Naive thymus-derived CD4-positive, alpha-beta T cell (primary cell): ENCODE measurements at regions not wholly inside any gene's neighbourhood (a gene's known extent, or its start where the extent isn't known, plus 50 kb on each side); places are given as distances from the start of the nearest gene placed in this dataset.
A peak's percentile ranks its signal among the peaks of the same experiment; 100 is the strongest.
"Not testable (repeated sequence)": the region's sequence is repeated elsewhere in the genome, so short reads cannot be mapped to it uniquely, and the experiment has no call there.

ENCODE experiments used
- ATAC-seq: fragments of 150-1000 bp; cut with Tn5 transposase; 2 replicates; pipeline ENCODE4 v1.10.0; 2021; ENCODE audit warnings: mild to moderate bottlenecking, moderate library complexity
- CTCF ChIA-PET: fragments of 350-600 bp; sonication (Branson Sonifier 250); formaldehyde crosslinking; loops from one replicate; lab custom pipeline; 2021; ENCODE audit warnings: antibody characterized with exemption; lab: Charles Lee
- POLR2A ChIA-PET: fragments of 350-600 bp; sonication (Branson Sonifier 250); formaldehyde crosslinking; loops from one replicate; lab custom pipeline; 2021; ENCODE audit warnings: antibody characterized with exemption, inconsistent platforms; lab: Charles Lee
- DNase-seq, 9 donors: peaks; one replicate each; pipeline versions ENCODE4 v3.0.0 to v3.0.0-alpha.2; 2020 to 2022; ENCODE audit warnings: mixed read lengths in 1 of 9
- H3K27ac ChIP-seq: one replicate; pipeline ENCODE4 v1.7.0; 2013; ENCODE audit warnings: mild to moderate bottlenecking, low read depth, low read length, moderate library complexity
- H3K27me3 ChIP-seq, 2 donors: one replicate each; pipeline ENCODE4 v1.7.0; 2013; ENCODE audit warnings: low read length in 2 of 2, mild to moderate bottlenecking in 2 of 2, moderate library complexity in 2 of 2; ENCODE audit not compliant: control insufficient read depth in 2 of 2, insufficient read depth in 2 of 2
- H3K36me3 ChIP-seq, 3 experiments: 1 replicate in 2 of 3; 2 replicates in 1 of 3; pipeline ENCODE4 v1.7.0; 2013; ENCODE audit warnings: low read length in 3 of 3, mild to moderate bottlenecking in 3 of 3, moderate library complexity in 1 of 3; ENCODE audit not compliant: insufficient read depth in 3 of 3, control insufficient read depth in 2 of 3
- H3K4me1 ChIP-seq, 2 donors: one replicate each; pipeline ENCODE4 v1.7.0; 2013; ENCODE audit warnings: low read length in 2 of 2, mild to moderate bottlenecking in 2 of 2, moderate library complexity in 1 of 2; ENCODE audit not compliant: control insufficient read depth in 2 of 2, insufficient read depth in 2 of 2
- H3K4me3 ChIP-seq: 2 replicates; pipeline ENCODE4 v1.7.0; 2013; ENCODE audit warnings: mild to moderate bottlenecking, low read length
- H3K9me3 ChIP-seq, 3 experiments: 1 replicate in 2 of 3; 2 replicates in 1 of 3; pipeline ENCODE4 v1.7.0; 2013; ENCODE audit warnings: low read length in 3 of 3; ENCODE audit not compliant: control insufficient read depth in 2 of 3
- H3K27ac Mint-ChIP-seq, 9 donors: one replicate each; pipeline ENCODE4 v1.8.0; 2020 to 2022; ENCODE audit warnings: mixed read lengths in 9 of 9, mild to moderate bottlenecking in 8 of 9, moderate library complexity in 5 of 9, inconsistent platforms in 2 of 9
- H3K27me3 Mint-ChIP-seq, 5 donors: one replicate each; pipeline ENCODE4 v1.8.0; 2021 to 2022; ENCODE audit warnings: mixed read lengths in 5 of 5, mild to moderate bottlenecking in 1 of 5
- H3K36me3 Mint-ChIP-seq, 5 donors: one replicate each; pipeline ENCODE4 v1.8.0; 2020 to 2022; ENCODE audit warnings: mixed read lengths in 5 of 5, mild to moderate bottlenecking in 3 of 5, inconsistent platforms in 1 of 5
- H3K4me1 Mint-ChIP-seq, 7 donors: one replicate each; pipeline ENCODE4 v1.8.0; 2020 to 2022; ENCODE audit warnings: mixed read lengths in 7 of 7, mild to moderate bottlenecking in 3 of 7, inconsistent platforms in 1 of 7
- H3K4me3 Mint-ChIP-seq, 10 donors: one replicate each; pipeline ENCODE4 v1.8.0; 2020 to 2022; ENCODE audit warnings: mild to moderate bottlenecking in 10 of 10, mixed read lengths in 10 of 10, moderate library complexity in 6 of 10, inconsistent platforms in 2 of 10
- H3K9me3 Mint-ChIP-seq, 11 donors: one replicate each; pipeline ENCODE4 v1.8.0; 2020 to 2022; ENCODE audit warnings: mixed read lengths in 11 of 11, mild to moderate bottlenecking in 4 of 11, inconsistent platforms in 1 of 11, moderate library complexity in 1 of 11
- intact Hi-C, 2 donors: fragments of 100-400 bp; cut with micrococcal nuclease; formaldehyde crosslinking; loops; one replicate each; pipeline ENCODE4 v1.15.1; 2023

GRCh38 chr6:57792720-57793397 is 475.4 kb downstream of the PRIM2 start:
- ATAC-seq, H3K9me3 ChIP-seq, H3K4me1 ChIP-seq, POLR2A ChIA-PET, H3K27ac ChIP-seq, DNase-seq, H3K36me3 Mint-ChIP-seq, H3K36me3 ChIP-seq, CTCF ChIA-PET, intact Hi-C loops, H3K27me3 ChIP-seq, H3K27ac Mint-ChIP-seq, H3K4me3 ChIP-seq: not testable (repeated sequence)
- Mint-ChIP-seq H3K27me3 (peaks cover 34 to 47% (median 43%) of the 10 kb centered on the region in 5 donors), H3K4me1 (peaks cover 0 to 26% (median 14%) of the 10 kb centered on the region in 7 donors), H3K9me3 (peaks cover 1 to 23% (median 10%) of the 10 kb centered on the region in 11 donors), H3K4me3 (peak overlapping the region in 8 of 10 donors; percentile 14 to 74 (median 46))

GRCh38 chr6:57793398-57793762 is 475.9 kb downstream of the PRIM2 start:
- H3K9me3 ChIP-seq, CTCF ChIA-PET, intact Hi-C loops, H3K27ac ChIP-seq, H3K36me3 Mint-ChIP-seq, H3K27me3 ChIP-seq, H3K36me3 ChIP-seq, H3K4me3 ChIP-seq, ATAC-seq, H3K4me1 ChIP-seq, POLR2A ChIA-PET, DNase-seq: not testable (repeated sequence)
- Mint-ChIP-seq H3K4me3 (peak overlapping the region in 6 of 10 donors; percentile 11 to 64 (median 31)), H3K27ac (peak overlapping the region in 1 of 9 donors; percentile 72), H3K27me3 (peaks cover 34 to 47% (median 43%) of the 10 kb centered on the region in 5 donors), H3K9me3 (peaks cover 1 to 23% (median 10%) of the 10 kb centered on the region in 11 donors), H3K4me1 (peaks cover 0 to 26% (median 14%) of the 10 kb centered on the region in 7 donors)

GRCh38 chr6:57799703-57800479 is 482.5 kb downstream of the PRIM2 start:
- DNase-seq, POLR2A ChIA-PET, CTCF ChIA-PET, ATAC-seq, H3K4me1 ChIP-seq, H3K36me3 ChIP-seq, intact Hi-C loops, H3K9me3 ChIP-seq, H3K36me3 Mint-ChIP-seq, H3K27ac ChIP-seq, H3K4me3 ChIP-seq, H3K27me3 ChIP-seq: not testable (repeated sequence)
- H3K4me1 Mint-ChIP-seq, result peaks cover 0 to 16% (median 12%) of the 10 kb centered on the region in 7 donors
- H3K9me3 Mint-ChIP-seq, result peaks cover 0 to 30% (median 13%) of the 10 kb centered on the region in 11 donors
- peak overlapping the region in 1 of 9 donors; percentile 70 for H3K27ac Mint-ChIP-seq
- peaks cover 23 to 39% (median 30%) of the 10 kb centered on the region in 5 donors for H3K27me3 Mint-ChIP-seq
- H3K4me3 Mint-ChIP-seq, result peak overlapping the region; percentile 20 to 71 (median 64)

- H3K27me3 ChIP-seq, POLR2A ChIA-PET, DNase-seq, H3K9me3 ChIP-seq, CTCF ChIA-PET, ATAC-seq, H3K4me1 Mint-ChIP-seq, H3K27ac Mint-ChIP-seq, H3K4me3 ChIP-seq, H3K36me3 ChIP-seq, intact Hi-C loops, H3K27ac ChIP-seq, H3K4me1 ChIP-seq, H3K36me3 Mint-ChIP-seq: not testable (repeated sequence)
- Mint-ChIP-seq H3K4me3 (peak overlapping the region in 1 of 10 donors; percentile 35), H3K27me3 (peaks cover 54 to 66% (median 64%) of the 10 kb centered on the region in 5 donors), H3K9me3 (peaks cover 0 to 20% (median 5%) of the 10 kb centered on the region in 11 donors)
Measured at GRCh38 chr6:57808581-57808980, 491.2 kb downstream of the PRIM2 start.

GRCh38 chr6:57809454-57809853 is 492.0 kb downstream of the PRIM2 start:
- CTCF ChIA-PET, H3K36me3 Mint-ChIP-seq, H3K4me3 Mint-ChIP-seq, H3K27ac Mint-ChIP-seq, H3K9me3 ChIP-seq, H3K4me3 ChIP-seq, H3K27me3 ChIP-seq, H3K36me3 ChIP-seq, intact Hi-C loops, H3K4me1 ChIP-seq, ATAC-seq, POLR2A ChIA-PET, H3K27ac ChIP-seq, DNase-seq: not testable (repeated sequence)
- H3K27me3 Mint-ChIP-seq, result peaks cover 58 to 70% (median 68%) of the 10 kb centered on the region in 5 donors
- peaks cover 0 to 20% (median 5%) of the 10 kb centered on the region in 11 donors for H3K9me3 Mint-ChIP-seq
- peaks cover 0 to 12% (median 4%) of the 10 kb centered on the region in 7 donors for H3K4me1 Mint-ChIP-seq

- peaks cover 0 to 20% (median 5%) of the 10 kb centered on the region in 11 donors for H3K9me3 Mint-ChIP-seq
- CTCF ChIA-PET, result not testable (repeated sequence)
Measured at GRCh38 chr6:57813271-57814075, 496.0 kb downstream of the PRIM2 start.

More at GRCh38 chr6:57813271-57814075, 496.0 kb downstream of the PRIM2 start:
- H3K27me3 ChIP-seq, POLR2A ChIA-PET, H3K36me3 Mint-ChIP-seq, ATAC-seq, H3K27ac ChIP-seq, H3K9me3 ChIP-seq, H3K36me3 ChIP-seq, H3K4me3 ChIP-seq, H3K4me1 ChIP-seq, intact Hi-C loops, DNase-seq: not testable (repeated sequence)
- peaks cover 50 to 61% (median 59%) of the 10 kb centered on the region in 5 donors for H3K27me3 Mint-ChIP-seq
- peak overlapping the region in 2 of 10 donors; percentile 3 to 8 for H3K4me3 Mint-ChIP-seq
- peaks cover 0 to 12% (median 4%) of the 10 kb centered on the region in 7 donors for H3K4me1 Mint-ChIP-seq
- H3K27ac Mint-ChIP-seq, result peak overlapping the region in 1 of 9 donors; percentile 51
